GM12878 (cell line): ENCODE measurements at regions not wholly inside any gene's neighbourhood (a gene's known extent, or its start where the extent isn't known, plus 50 kb on each side); places are given as distances from the start of the nearest gene placed in this dataset.

Experiments used
- ATAC-seq: fragments of 200-7000 bp; cut with Tn5 transposase; 3 replicates; pipeline ENCODE4 v1.9.1; 2020; ENCODE audit warnings: mild to moderate bottlenecking, moderate library complexity
- BruUV-seq: library from RNA; stranded (reverse); fragments of 400-500 nt; replicated peaks from 2 replicates; lab custom pipeline; 2021; lab: Mats Ljungman, UMichigan
- CTCF ChIA-PET: fragments of 300-600 bp; sonication (Branson Sonifier 250); formaldehyde crosslinking; extraction: SDS; loops from one replicate; lab custom pipeline; 2021; ENCODE audit warnings: inconsistent platforms; lab: Yijun Ruan, JAX
- POLR2A ChIA-PET: fragments of 350-600 bp; formaldehyde crosslinking; extraction: SDS; loops from one replicate; lab custom pipeline; 2021; ENCODE audit warnings: inconsistent platforms; lab: Charles Lee
- RAD21 ChIA-PET: fragments of 300-600 bp; sonication (Branson Sonifier 250); formaldehyde crosslinking; loops from one replicate; lab custom pipeline; 2023; ENCODE audit warnings: antibody characterized with exemption; ENCODE audit not compliant: unreplicated experiment; lab: Charles Lee
- SMC1A ChIA-PET: fragments of 300-600 bp; sonication (Branson Sonifier 250); formaldehyde crosslinking; loops from one replicate; lab custom pipeline; 2023; ENCODE audit not compliant: unreplicated experiment, uncharacterized antibody; lab: Charles Lee
- DNase-seq: peaks from one replicate; pipeline ENCODE4 v3.0.0-alpha.2; 2011; ENCODE audit warnings: low read depth, low spot score
- FAIRE-seq: peaks from 3 replicates; lab custom pipeline; 2011; peaks lifted over from hg19 to GRCh38; lab: Jason Lieb, UNC
- H2AFZ ChIP-seq: 2 replicates; pipeline ENCODE4 v1.6.0; 2011; ENCODE audit warnings: low read depth, low read length, control low read depth; ENCODE audit not compliant: control insufficient read depth
- H3K27ac ChIP-seq: 2 replicates; pipeline ENCODE4 v1.5.1; 2011; ENCODE audit warnings: control low read depth; ENCODE audit not compliant: control insufficient read depth, insufficient read depth
- H3K27me3 ChIP-seq, 2 experiments: replicated peaks in 1 of 2; 2 replicates each; pipeline versions ENCODE4 v1.6.0 to v1.6.1; 2011; ENCODE audit warnings: low read length in 1 of 2; ENCODE audit not compliant: control insufficient read depth in 2 of 2, insufficient read depth in 2 of 2
- H3K36me3 ChIP-seq, 2 experiments: 2 replicates each; pipeline ENCODE4 v1.5.1; 2011; ENCODE audit warnings: low read length in 1 of 2; ENCODE audit not compliant: control insufficient read depth in 2 of 2, insufficient read depth in 2 of 2
- H3K4me1 ChIP-seq: 2 replicates; pipeline ENCODE4 v1.6.1; 2011; ENCODE audit warnings: mild to moderate bottlenecking, low read length, moderate library complexity, mixed read lengths; ENCODE audit not compliant: control insufficient read depth, insufficient read depth
- H3K4me2 ChIP-seq: 2 replicates; pipeline ENCODE4 v1.6.0; 2011; ENCODE audit warnings: control low read depth; ENCODE audit not compliant: control insufficient read depth, insufficient read depth
- H3K4me3 ChIP-seq: fragments of 200-600 bp; sonication (generic); 2 replicates; pipeline ENCODE4 v1.5.1; 2016
- H3K79me2 ChIP-seq: 2 replicates; pipeline ENCODE4 v1.6.0; 2011; ENCODE audit warnings: low read length; ENCODE audit not compliant: control insufficient read depth, insufficient read depth
- H3K9ac ChIP-seq: 2 replicates; pipeline ENCODE4 v1.8.0; 2011; ENCODE audit warnings: low read length, control low read depth, mixed read lengths; ENCODE audit not compliant: control insufficient read depth, insufficient read depth
- H3K9me3 ChIP-seq: replicated peaks from 3 replicates; pipeline ENCODE4 v1.5.1; 2011; ENCODE audit warnings: mild to moderate bottlenecking, low read length; ENCODE audit not compliant: control insufficient read depth, insufficient read depth
- H4K20me1 ChIP-seq: 2 replicates; pipeline ENCODE4 v1.6.0; 2011; ENCODE audit not compliant: control insufficient read depth, insufficient read depth
- CBX3 ChIP-seq: fragments of 200-600 bp; sonication (generic); IDR thresholded peaks from 2 replicates; pipeline ENCODE4 v1.6.1; 2016; ENCODE audit warnings: low read depth, borderline replicate concordance
- CBX5 ChIP-seq: sonication (generic); IDR thresholded peaks from 2 replicates; pipeline ENCODE4 v1.6.1; 2016; ENCODE audit warnings: low read depth, moderate library complexity, mild to moderate bottlenecking, inconsistent platforms
- EED ChIP-seq: sonication (generic); IDR thresholded peaks from 2 replicates; pipeline ENCODE4 v1.6.1; 2016; ENCODE audit warnings: antibody characterized with exemption, low read depth
- FOXK2 ChIP-seq: fragments of 450-650 bp; IDR thresholded peaks from 2 replicates; pipeline ENCODE4 v1.6.1; 2017; ENCODE audit warnings: mild to moderate bottlenecking, moderate library complexity
- IRF5 ChIP-seq: fragments of 450-650 bp; IDR thresholded peaks from 2 replicates; pipeline ENCODE4 v1.6.1; 2017; ENCODE audit warnings: borderline replicate concordance
- MAX ChIP-seq: IDR thresholded peaks from 2 replicates; pipeline ENCODE4 v1.6.1; 2012; ENCODE audit warnings: low read depth, low read length, improper control_type of control experiment
- MTA2 ChIP-seq: fragments of 450-650 bp; IDR thresholded peaks from 2 replicates; pipeline ENCODE4 v1.6.1; 2016; ENCODE audit warnings: low read depth, mild to moderate bottlenecking, moderate library complexity
- PKNOX1 ChIP-seq: fragments of 450-650 bp; IDR thresholded peaks from 2 replicates; pipeline ENCODE4 v1.6.1; 2016; ENCODE audit warnings: mild to moderate bottlenecking
- RUNX3 ChIP-seq: IDR thresholded peaks from 2 replicates; pipeline ENCODE4 v1.6.1; 2012; ENCODE audit warnings: low read length, inconsistent platforms
- SUPT20H ChIP-seq: IDR thresholded peaks from 2 replicates; pipeline ENCODE4 v1.6.1; 2011; ENCODE audit warnings: low read depth, mild to moderate bottlenecking, low read length, moderate library complexity, borderline replicate concordance; ENCODE audit not compliant: control insufficient read depth
- TARDBP ChIP-seq: IDR thresholded peaks from 2 replicates; pipeline ENCODE4 v1.6.1; 2016; ENCODE audit warnings: borderline replicate concordance
- ZBTB33 ChIP-seq: fragments of 450-650 bp; IDR thresholded peaks from 2 replicates; pipeline ENCODE4 v1.6.1; 2017; ENCODE audit warnings: mild to moderate bottlenecking
- ZNF217 ChIP-seq: fragments of 450-650 bp; IDR thresholded peaks from 2 replicates; pipeline ENCODE4 v1.6.1; 2017; ENCODE audit warnings: antibody characterized with exemption, mild to moderate bottlenecking
- WGBS: methylation state at CpG from one replicate; pipeline ENCODE4 v1.1.6; 2016; ENCODE audit warnings: low lambda C conversion rate; ENCODE audit not compliant: insufficient replicate concordance, insufficient coverage; ENCODE audit errors: missing lambda C conversion rate; 5-methylcytosine and 5-hydroxymethylcytosine counted together
- in situ Hi-C: fragments of 300-500 bp; cut with MboI; formaldehyde crosslinking; loops from 9 replicates; pipeline ENCODE4 v1.14.3; 2018; ENCODE audit warnings: mixed read lengths
- intact Hi-C: fragments of 100-400 bp; cut with micrococcal nuclease; formaldehyde crosslinking; loops from one replicate; pipeline ENCODE4 v1.14.2; 2022; ENCODE audit not compliant: unreplicated experiment

- H3K4me2 ChIP-seq, result no peak overlapping the region
These were observed 428.7 kb upstream of the LRRC7 start for GRCh38 chr1:69139007-69139406.

GRCh38 chr1:69146303-69146702 is 421.4 kb upstream of the LRRC7 start:
- ChIA-PET POLR2A (no interaction called here), RAD21 (no interaction called here), SMC1A (no interaction called here), CTCF (no interaction called here)
- Histone ChIP-seq H3K4me1 (no peaks in the 10 kb centered on the region), H3K27ac (no peak overlapping the region), H3K79me2 (no peaks in the 10 kb centered on the region), H3K36me3 (no peaks in the 10 kb centered on the region), H3K9ac (no peak overlapping the region), H3K4me3 (no peak overlapping the region), H3K4me2 (no peak overlapping the region), H2AFZ (no peak overlapping the region), H3K9me3 (no peaks in the 10 kb centered on the region), H3K27me3 (no peaks in the 10 kb centered on the region), H4K20me1 (no peaks in the 10 kb centered on the region)
- no TSS peak for BruUV-seq
- FAIRE-seq (no peak), DNase-seq (no peak), ATAC-seq (no peak)
- intact Hi-C loops, result no loop called here
- 20% methylated on average over 3 of the region's 3 CpGs for WGBS
- in situ Hi-C loops, result no loop called here
- TF ChIP-seq CBX5 (no peak), CBX3 (no peak), MAX (no peak), MTA2 (no peak), FOXK2 (no peak), SUPT20H (no peak), ZBTB33 (no peak), IRF5 (no peak), TARDBP (no peak), ZNF217 (no peak), RUNX3 (no peak)

More at GRCh38 chr1:69139007-69139406, 428.7 kb upstream of the LRRC7 start:
- no peaks in the 10 kb centered on the region for H3K9me3 ChIP-seq
- FAIRE-seq (no peak), ATAC-seq (no peak)
- TF ChIP-seq PKNOX1 (no peak), EED (no peak)
- TF ChIP-seq, all 136 proteins: peak for 0
- 39% methylated on average over 4 of the region's 4 CpGs for WGBS
- intact Hi-C loops (no loop called here), in situ Hi-C loops (no loop called here)
- Histone ChIP-seq H3K27me3 (no peaks in the 10 kb centered on the region), H2AFZ (no peak overlapping the region), H3K4me3 (no peak overlapping the region), H3K27ac (no peak overlapping the region), H3K9ac (no peak overlapping the region), H3K4me1 (no peaks in the 10 kb centered on the region), H3K36me3 (no peaks in the 10 kb centered on the region), H4K20me1 (no peaks in the 10 kb centered on the region), H3K79me2 (no peaks in the 10 kb centered on the region)
- CTCF ChIA-PET, result no interaction called here
- RAD21 ChIA-PET, result no interaction called here
- no TSS peak for BruUV-seq
- POLR2A ChIA-PET, result interaction anchor here (0.7 kb wide), 1 partner anchor 60 kb away, joined by 5 read pairs; no protein-coding TSS in a partner anchor
- no peak for DNase-seq
- SMC1A ChIA-PET, result interaction anchor here (0.7 kb wide), 1 partner anchor 596 kb away, joined by 4 read pairs; no protein-coding TSS in a partner anchor
